SW480 (cell line): ENCODE measurements at regions not wholly inside any gene's neighbourhood (a gene's known extent, or its start where the extent isn't known, plus 50 kb on each side); places are given as distances from the start of the nearest gene placed in this dataset.

Experiments used
- DNase-seq: peaks from one replicate; pipeline ENCODE4 v3.0.0-alpha.2; 2016; ENCODE audit warnings: low spot score

DNA sequence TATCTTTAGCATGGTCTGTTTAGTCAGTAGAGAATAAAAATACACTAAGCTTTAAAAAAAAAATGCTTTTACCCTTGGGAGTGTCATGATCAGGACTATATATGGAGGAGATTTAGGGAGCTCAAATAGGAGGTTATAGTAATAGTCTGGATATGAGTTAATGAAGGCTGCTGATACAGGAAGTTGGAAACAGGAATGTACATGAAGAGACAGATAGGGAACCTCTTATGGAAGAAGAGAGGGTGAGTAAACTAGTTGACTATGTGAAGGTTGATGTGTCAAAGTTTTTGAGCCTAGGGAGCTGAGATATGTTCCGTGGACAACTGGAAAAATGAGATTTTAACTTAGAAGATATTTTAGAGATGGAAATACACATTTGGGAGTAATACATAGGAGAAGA, 472.0 kb upstream of the FZD8 start:
- DNase-seq: no peak

DNA sequence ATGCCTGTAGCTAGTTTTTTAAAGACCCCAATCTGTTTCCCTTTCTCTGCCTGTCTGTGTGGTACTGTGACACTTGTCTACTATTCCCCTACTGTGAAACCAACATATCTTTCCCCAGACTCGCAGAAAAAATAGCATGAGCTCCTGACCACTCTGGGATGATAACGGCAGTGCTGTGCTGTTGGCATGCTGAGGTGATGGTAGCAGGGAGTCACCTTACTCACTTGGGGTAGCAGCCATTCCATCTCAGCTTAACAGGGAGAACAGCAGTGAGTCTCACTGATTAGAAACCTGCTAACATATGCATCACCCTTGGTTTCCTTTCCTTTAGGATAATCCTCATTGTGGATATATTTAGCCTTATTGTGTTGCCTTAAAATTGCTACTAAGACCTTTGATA, 469.6 kb upstream of the FZD8 start:
- DNase-seq: no peak

DNA sequence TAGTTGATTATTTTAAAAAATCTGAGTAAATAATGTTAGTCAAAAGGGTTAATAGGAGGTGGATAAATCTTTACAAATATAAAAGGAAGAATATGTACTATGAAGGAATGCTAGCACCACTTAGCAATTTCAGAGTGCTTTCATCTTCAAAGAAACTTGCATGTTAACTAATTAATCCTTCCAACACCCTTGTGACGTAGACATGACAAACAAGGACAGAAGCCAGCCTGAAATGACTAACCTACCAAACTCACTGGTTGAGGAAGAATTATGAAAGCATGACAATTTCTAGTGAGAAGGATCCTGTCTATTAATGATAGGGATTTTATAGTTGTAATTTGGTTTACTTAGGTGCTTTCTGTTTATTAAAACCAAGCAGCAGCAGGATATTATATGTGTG, 468.0 kb upstream of the FZD8 start:
- DNase-seq: no peak

DNA sequence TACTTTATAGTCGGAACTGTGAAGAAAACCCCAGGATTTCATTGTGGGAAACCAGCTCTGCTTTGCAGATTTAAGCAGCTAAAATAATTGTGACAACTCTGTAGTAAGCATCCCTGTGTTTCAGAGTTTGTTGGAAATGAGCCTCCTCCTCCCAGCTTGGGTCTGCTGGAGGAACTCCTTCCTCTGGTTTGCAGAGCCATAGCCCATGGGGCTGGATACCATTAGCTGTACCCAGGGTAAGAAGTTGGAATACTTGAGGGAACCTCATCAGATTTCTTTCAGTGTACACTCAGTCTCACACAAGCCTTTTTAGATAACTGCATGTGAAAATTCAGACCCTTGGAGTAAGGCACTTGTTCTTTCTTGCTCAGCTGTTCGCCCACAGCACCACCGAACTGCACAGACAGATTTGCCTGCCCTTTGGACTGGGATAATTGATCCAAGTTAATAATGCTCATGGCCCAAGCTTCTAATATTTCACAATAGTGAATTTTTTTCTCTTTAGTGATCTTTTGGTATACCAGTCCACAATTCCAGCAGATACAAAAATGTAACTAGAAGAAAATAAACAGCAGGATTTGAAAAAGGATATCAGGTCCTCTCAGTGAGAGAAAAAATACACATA, 467.4 kb upstream of the FZD8 start:
- no peak for DNase-seq

DNA sequence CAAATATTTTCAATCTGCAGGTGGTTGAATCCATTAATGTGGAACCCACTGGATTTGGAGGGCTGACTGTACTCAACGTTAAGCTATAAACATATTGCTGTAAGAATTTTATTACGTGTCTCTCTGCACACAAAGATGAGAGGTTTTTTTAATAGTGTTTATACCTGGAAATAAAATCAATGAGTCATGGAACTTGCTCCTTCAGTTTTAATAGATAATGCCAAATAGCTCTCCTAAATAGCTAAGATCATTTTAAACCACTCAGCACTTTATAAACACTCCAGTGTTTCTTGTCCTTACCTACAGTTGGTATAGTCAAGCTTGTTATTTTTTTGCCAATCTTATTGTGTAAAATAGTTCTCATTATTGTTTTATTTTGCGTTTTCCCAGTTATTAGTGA, 455.6 kb upstream of the FZD8 start:
- no peak for DNase-seq

DNA sequence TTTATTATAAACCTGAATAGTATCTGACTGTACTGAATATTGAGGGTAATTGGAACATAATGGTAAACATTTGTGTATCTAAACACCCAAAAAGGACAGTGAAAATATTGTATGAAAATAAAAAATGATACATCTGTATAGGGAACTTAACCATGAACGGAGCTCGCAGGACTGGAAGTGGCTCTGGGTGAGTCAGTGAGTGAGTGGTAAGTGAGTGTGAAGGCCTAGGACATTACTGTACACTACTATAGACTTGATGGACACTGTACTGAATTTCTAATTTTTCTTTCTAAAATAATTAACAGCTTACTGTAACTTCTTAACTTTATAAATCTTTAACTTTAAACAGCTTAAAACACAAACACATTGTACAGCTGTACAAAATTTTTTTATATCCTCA, 454.5 kb upstream of the FZD8 start:
- DNase-seq: no peak

DNA sequence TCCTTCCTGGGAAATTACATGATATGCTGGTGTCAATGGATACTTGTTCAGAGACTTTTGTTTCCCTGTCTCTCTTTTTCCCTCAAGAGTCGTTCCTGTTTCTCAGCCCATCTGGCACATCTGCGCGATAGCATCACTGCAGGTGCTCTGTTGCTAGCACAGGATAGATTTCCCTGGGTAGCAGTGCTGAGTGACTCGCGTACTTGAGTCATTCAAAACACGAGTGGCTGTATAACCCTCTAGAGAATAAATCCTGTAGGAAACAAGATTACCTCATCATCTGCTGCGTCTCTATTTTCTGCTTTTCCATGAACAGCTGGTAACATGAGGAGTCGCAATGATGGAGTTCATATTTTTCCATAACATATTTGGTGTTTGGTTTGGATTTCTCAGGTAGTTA, 452.0 kb upstream of the FZD8 start:
- DNase-seq: no peak

DNA sequence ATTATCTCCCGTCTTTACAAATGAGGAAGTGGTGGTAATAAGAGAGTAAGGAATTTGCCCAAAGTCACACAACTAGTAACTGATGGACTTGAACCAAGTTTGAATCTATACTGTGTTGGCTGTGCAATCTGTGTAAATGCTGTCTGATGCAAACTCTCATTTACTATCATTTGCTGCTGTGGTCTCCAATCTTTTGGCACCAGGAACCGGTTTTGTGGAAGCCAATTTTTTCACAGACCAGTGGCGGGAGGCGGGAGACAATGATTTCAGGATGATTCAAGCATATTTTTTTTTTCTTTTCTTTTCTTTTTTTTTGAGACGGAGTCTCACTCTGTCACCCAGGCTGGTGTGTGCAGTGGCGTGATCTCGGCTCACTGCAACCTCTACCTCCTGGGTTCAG, 450.0 kb upstream of the FZD8 start:
- DNase-seq: no peak

DNA sequence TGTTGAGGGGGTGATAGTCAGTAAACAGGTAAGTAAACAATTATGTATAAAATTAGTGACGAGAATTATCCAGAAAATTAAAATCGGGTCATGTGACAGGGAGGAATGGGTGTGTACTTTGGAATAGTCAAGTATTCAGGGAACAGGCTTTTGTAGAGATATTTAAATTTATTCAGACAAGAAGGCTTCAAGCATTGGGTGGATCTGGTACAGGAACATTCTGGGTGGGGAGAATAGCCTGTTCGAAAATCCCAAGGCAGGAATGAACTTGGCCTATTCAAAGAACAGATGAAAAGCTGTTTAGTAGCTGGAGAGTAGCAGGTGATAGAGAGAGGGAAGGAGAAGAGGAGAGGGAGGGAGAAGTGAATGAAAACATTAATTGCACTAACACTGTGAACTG, 448.9 kb upstream of the FZD8 start:
- no peak for DNase-seq

DNA sequence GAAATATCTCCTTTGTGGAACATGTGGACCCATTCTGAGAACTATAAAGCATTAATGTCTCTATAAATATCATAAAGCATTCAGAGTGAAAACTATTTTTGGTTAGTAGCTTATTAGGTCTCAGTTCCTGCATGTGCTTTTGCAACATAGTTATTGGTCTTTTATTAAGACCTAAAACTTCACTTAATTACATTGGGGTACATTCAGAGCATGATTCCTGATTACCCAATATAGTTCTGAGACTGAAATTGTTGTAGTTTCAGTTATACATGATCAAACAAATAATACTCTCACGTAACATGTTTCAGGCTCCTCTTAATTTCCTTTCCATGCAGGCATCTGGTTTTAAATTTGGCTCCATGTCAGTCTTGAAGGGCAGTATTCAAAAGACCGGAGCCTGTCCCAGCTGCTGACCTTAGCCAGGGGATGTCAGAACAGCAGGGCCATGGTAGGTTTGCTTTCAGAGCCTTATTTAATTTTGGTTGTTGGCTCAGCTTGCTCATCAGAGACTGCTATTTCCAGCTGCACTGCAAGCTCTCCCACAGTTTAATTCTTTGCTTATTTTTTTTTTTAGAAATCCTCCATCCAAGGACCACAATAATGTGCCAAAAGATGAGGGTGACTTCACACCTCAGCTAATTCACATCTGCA, 447.8 kb upstream of the FZD8 start:
- no peak for DNase-seq

DNA sequence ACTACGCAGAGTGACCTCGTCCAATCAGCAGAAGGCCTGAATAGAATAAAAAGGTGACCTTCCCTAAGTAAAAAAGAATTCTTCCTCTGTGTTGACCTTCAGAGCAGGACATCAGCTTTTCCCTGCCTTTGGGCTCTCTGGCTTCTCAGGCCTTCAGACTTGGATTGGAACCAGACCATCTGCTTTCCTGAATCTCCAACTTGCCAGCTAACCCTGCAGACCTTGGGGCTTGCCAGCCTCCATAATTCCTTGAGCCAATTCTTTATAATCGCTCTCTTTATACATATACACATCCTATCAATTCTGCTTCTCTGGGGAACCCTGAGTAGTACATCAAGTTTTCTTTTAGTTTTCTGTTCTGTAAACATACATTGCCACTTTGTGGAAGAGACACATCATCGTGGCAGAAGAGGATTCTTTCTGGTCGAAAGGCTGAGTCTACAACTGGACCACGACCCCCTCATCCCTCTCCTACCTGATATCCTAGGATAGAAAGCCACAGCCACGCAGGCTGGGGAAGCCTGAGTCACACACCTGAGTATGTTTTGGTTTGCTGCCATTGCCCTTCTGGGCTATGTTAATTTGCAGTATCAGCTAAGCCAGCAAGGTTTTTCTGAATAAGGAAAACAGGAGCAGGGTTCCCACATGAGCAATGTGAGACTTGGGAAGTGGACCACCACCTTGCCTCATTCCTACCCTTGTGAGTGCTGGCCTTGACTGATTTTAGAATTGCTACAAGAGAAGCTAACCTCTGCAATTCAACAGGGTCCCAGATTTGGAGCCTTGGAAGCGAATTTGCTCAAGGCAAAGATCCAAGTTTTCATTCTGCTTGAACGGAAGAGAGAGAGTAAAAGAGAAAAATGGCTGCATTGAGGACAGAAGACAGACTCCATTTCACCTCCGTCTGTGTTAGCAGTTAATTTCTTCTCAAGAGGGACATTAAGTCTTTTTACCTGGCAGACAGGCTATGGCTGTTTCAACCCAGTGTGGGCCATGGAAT, 445.2 kb upstream of the FZD8 start:
- no peak for DNase-seq

DNA sequence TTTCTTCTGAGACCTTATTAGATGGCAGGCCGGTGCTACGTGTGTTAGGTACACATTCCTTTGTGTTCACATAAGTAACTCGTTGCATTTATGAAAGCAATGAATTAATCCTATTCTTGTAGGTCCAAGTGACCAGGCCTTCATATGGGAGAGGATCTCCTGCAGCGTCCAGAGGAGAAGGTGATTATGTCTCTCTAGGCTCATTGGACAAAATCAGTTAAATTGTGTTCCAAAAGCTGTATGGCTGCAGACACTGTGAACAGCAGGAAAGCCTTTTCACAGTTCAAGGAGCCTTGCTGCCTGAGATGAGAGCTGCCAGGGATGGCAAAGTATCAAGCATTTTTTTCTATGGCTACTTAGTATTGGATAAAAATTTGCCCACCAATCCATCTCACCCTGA, 433.1 kb upstream of the FZD8 start:
- DNase-seq: no peak

DNA sequence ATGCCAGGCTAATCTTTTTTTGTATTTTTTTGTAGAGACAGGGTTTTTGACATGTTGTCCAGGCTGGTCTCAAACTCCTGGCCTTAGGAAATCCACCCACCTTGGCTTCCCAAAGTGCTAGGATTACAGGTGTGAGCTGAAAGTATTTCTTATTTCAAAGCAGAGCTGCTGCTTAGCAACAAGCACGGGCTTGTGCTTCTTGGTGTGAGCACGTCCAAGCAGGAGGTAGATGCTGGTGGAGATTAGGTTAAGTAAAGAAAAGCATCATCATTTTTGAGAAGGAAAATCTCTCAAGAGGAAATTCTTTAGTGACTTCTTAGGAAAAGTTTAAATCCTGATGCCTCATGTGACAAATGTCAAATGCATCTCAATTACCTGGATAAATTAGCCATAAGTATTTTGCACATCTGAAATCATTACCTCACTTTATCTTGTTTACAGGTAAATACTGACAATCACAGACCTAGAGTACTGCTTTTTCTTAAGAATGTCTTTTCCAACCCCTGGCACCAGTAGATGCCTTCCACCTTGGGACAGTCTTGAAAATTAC, 431.8 kb upstream of the FZD8 start:
- DNase-seq: no peak

DNA sequence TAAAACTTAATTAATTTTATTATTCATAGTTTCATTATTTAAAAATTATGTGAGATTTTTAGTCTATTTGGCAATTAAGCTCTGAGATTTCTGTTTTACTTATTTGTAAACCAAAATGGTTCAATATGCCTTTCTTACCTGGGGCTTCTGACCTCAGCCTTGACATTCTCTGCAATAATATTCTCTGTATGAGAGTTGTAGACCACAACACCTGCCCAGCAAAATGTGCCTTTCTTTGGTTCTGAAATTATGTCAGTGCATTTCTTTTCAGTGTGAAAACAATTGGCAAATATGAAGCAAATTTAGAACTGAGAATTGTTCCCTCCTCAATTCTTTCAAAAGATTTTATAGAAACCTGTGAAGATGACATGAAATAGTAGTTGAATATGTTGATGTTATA, 426.4 kb upstream of the FZD8 start:
- DNase-seq: no peak

DNA sequence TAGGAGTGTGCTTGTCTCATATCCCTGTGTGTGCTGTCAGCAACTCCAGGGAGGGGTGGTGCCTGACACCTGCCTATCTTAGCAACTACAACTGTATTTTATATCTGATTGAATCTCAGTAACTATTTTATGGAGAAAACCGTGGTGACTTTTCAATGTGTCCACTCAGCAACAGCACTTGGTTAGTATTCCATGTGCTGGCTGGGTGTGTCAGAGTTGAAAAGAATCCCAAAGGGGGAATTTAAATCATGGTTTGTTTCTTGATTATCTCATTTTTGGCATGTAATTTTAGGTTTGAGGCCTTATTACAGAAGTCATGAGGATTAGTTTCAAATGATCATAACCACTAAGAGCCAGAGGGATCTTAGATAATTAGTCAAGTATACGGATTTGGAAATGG, 425.7 kb upstream of the FZD8 start:
- DNase-seq: no peak

DNA sequence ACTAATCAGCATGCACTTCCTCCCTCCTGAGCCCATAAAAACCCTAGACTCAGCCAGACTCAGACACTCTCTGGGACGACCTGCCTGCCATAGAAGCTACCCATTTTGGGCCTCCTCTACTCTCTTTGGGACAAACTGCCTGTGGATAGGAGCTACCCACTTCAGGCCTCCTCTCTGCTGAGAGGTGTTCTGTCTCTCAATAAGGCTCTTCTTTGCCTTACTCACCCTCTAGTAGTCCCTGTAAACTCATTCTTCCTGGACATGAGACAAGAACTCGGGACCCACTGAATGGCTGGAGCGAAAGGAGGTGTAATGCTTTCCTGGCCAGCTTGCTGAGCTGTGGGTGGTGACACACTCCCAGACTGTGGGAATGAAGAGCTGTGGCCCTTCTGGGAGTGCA, 424.8 kb upstream of the FZD8 start:
- no peak for DNase-seq

DNA sequence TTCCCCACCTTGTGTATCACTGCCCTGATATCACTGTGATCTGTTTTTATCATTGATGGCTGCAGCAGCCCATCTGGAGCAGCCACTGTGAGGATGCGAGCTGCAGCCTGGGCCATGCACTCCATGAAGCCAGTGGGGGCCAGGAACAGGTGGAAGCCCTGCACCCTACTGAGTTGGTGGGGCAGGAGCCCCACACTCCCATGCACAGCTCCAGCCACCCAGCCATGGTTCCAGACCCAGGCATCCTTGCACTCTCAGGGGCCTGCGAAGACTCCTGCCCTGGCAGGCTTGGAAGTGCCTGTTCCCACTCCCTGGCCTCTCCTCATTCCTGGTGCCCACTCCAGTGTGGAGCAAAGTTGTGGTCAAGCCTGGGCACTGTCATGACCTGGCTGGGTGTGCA, 424.0 kb upstream of the FZD8 start:
- DNase-seq: no peak

DNA sequence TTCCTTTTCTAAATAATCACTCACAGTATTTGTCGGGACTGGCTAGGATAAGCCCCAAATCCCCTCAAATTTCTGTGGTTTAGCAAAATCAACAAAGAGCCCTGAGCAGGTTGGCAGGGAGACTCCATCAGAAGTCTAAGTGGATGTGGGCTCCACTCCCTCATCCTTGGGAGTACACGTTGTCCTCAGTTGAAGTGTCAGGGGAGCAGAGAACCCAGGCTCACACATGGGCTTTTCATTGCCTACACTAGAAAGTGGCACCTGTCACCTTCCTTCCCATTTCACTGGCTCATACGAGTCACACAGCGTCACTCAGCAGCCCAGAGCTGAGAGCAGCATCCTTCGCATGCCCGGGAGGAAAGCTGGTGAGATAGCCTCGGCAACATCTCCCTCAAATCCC, 421.3 kb upstream of the FZD8 start:
- DNase-seq: no peak

DNA sequence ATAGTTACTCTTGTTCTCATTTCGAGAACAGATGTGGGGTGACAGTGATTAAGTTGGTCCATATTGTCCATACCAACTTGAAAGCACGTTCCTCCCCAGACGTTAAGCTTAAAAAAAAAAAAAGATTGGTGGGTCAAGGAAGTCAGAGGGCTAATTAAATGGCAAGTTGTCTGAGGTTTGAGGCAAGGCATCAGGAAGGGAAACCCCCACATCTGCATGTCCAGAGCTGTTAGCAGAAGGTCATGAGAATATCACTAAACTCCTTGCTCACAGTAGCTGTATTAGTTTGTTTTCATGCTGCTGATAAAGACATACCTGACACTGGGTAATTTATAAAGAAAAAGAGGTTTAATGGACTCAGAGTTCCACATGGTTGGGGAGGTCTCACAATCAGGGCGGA, 415.6 kb upstream of the FZD8 start:
- DNase-seq: no peak

DNA sequence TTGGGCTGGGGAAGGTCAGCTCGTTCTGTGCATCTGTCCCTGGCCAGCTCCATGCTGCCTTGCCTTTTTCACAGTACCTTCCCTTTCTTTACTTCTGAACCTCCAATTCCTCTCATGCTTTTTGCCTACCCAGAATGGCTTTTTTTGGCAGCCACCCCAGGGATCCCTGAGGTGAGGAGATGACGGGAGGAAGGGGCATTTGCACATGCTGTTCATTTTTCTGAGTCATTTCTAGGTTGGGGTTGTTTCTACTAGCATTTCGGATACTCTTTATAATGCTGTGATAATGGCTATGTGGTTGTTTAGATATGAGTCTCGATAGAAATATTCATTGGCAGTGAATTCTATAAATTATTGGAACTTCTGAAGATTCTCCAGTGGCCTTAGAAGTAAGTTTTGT, 415.1 kb upstream of the FZD8 start:
- DNase-seq: no peak

DNA sequence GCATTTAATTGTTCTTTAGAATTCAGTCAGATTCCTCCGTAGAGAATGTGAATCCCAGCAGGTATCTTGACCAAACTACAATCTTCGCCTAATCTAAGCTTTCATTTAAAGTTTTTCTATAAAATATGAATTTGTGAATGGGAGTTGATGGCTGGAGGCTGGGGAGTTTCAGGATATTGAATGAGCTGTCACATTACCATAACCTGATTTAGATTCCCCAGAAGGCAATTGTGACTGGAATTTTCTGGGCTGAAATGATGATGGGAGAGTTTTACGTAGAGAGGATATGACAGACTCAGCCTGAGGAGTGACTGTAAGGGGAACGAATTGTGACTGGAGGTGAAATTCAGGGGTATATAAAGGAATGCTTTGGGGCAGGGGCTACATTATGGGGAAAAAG, 411.7 kb upstream of the FZD8 start:
- no peak for DNase-seq

DNA sequence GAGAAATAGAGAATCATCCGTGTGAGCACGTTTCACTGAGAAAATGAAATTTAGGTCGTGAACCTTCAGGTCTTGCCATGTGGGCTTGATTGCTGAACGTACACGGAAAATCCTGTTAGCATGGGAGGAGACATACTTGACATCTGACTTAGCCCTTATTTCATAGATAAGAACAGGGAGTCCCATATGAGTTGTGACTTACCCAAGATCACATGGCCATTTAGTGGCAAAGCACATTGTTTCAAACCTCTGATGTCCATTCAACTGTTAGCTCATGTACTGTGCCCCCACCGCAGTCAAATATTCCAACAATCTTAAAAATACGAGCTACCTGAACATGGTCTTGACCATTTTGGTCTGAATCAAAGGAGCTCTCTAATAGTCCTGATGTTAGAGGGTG, 411.2 kb upstream of the FZD8 start:
- no peak for DNase-seq

DNA sequence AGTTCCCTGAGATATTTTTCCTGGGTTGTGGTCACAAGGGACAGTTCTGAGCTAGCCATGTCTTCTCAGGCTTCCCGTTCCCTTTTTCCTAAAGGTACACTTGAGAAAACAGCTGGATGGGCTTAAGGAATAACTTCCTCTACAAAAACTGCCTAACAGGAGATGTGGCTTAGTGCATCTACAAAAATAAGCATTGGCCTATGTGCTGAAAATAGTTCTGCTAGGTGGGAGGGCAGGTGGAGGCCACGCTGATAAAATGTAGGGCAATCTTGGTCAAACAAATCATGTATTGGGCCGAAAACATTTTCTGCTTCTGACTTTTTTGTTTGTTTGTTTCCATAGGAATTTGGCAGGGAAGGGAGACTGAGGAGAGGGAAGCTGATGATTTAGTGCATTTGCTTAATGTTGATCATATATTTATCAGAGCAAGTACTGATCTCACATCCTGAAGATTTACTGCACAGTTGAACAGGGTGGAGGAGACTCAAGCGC, 409.4 kb upstream of the FZD8 start:
- no peak for DNase-seq
